Mesenchymal stem cell (in vitro differentiated cells and primary cell): ENCODE measurements at regions not wholly inside any gene's neighbourhood (a gene's known extent, or its start where the extent isn't known, plus 50 kb on each side); places are given as distances from the start of the nearest gene placed in this dataset.
A peak's percentile ranks its signal among the peaks of the same experiment; 100 is the strongest.

Experiments
- DNase-seq: peaks from one replicate; pipeline ENCODE4 v3.0.0-alpha.2; 2013
- H2AFZ ChIP-seq: one replicate; pipeline ENCODE4 v1.6.1; 2013; ENCODE audit warnings: low read depth, mild to moderate bottlenecking, control low read depth, inconsistent platforms, low read length, moderate library complexity
- H2AK5ac ChIP-seq: 2 replicates; pipeline ENCODE4 v1.6.1; 2013; ENCODE audit warnings: low read length, moderate library complexity, mild to moderate bottlenecking, inconsistent platforms; ENCODE audit not compliant: severe bottlenecking
- H2BK120ac ChIP-seq: one replicate; pipeline ENCODE4 v1.6.1; 2013; ENCODE audit warnings: low read depth, mild to moderate bottlenecking, inconsistent platforms, low read length, moderate library complexity
- H2BK12ac ChIP-seq, 2 experiments: one replicate each; pipeline ENCODE4 v1.6.1; 2013; ENCODE audit warnings: inconsistent platforms in 2 of 2, low read length in 2 of 2, mild to moderate bottlenecking in 2 of 2, moderate library complexity in 2 of 2, control low read depth in 1 of 2
- H2BK15ac ChIP-seq: one replicate; pipeline ENCODE4 v1.6.1; 2013; ENCODE audit warnings: mild to moderate bottlenecking, low read depth, inconsistent platforms; ENCODE audit not compliant: poor library complexity, severe bottlenecking
- H2BK5ac ChIP-seq: 2 replicates; pipeline ENCODE4 v1.6.1; 2013; ENCODE audit warnings: low read depth, mild to moderate bottlenecking, low read length, control low read depth, inconsistent platforms; ENCODE audit not compliant: poor library complexity, severe bottlenecking
- H3K14ac ChIP-seq, 2 experiments: one replicate each; pipeline ENCODE4 v1.6.1; 2013; ENCODE audit warnings: inconsistent platforms in 2 of 2, low read length in 2 of 2, control low read depth in 1 of 2, mild to moderate bottlenecking in 1 of 2, moderate library complexity in 1 of 2
- H3K18ac ChIP-seq, 2 experiments: one replicate each; pipeline ENCODE4 v1.6.1; 2013; ENCODE audit warnings: inconsistent platforms in 2 of 2, low read length in 2 of 2, control low read depth in 1 of 2, low read depth in 1 of 2, mild to moderate bottlenecking in 1 of 2
- H3K23ac ChIP-seq, 2 experiments: one replicate each; pipeline ENCODE4 v1.6.1; 2013; ENCODE audit warnings: inconsistent platforms in 2 of 2, low read length in 2 of 2, mild to moderate bottlenecking in 2 of 2, moderate library complexity in 2 of 2, control low read depth in 1 of 2
- H3K27ac ChIP-seq: 2 replicates; pipeline ENCODE4 v1.5.1; 2013; ENCODE audit warnings: mild to moderate bottlenecking, moderate library complexity, low read length, control low read depth, inconsistent platforms; ENCODE audit not compliant: poor library complexity, severe bottlenecking
- H3K27me3 ChIP-seq, 2 experiments: 2 replicates each; pipeline versions ENCODE4 v1.6.1 to v1.7.0; 2013; ENCODE audit warnings: low read length in 2 of 2, mild to moderate bottlenecking in 2 of 2, moderate library complexity in 2 of 2, control low read depth in 1 of 2, inconsistent platforms in 1 of 2; ENCODE audit not compliant: control insufficient read depth in 1 of 2, insufficient read depth in 1 of 2
- H3K36me3 ChIP-seq, 2 experiments: 2 replicates each; pipeline versions ENCODE4 v1.6.1 to v1.7.0; 2013; ENCODE audit warnings: low read length in 2 of 2, control low read depth in 1 of 2, inconsistent platforms in 1 of 2, low read depth in 1 of 2, mild to moderate bottlenecking in 1 of 2; ENCODE audit not compliant: insufficient read depth in 2 of 2, control insufficient read depth in 1 of 2
- H3K4ac ChIP-seq, 2 experiments: one replicate each; pipeline ENCODE4 v1.6.1; 2013; ENCODE audit warnings: inconsistent platforms in 2 of 2, low read length in 2 of 2, mild to moderate bottlenecking in 2 of 2, moderate library complexity in 2 of 2, control low read depth in 1 of 2, low read depth in 1 of 2
- H3K4me1 ChIP-seq: 2 replicates; pipeline ENCODE4 v1.6.1; 2013; ENCODE audit warnings: low read depth, low read length, control low read depth; ENCODE audit not compliant: control insufficient read depth, insufficient read depth
- H3K4me2 ChIP-seq: 2 replicates; pipeline ENCODE4 v1.6.1; 2013; ENCODE audit warnings: low read length, mild to moderate bottlenecking, inconsistent platforms; ENCODE audit not compliant: poor library complexity, severe bottlenecking
- H3K4me3 ChIP-seq, 2 experiments: 2 replicates each; pipeline versions ENCODE4 v1.5.1 to v1.7.0; 2013; ENCODE audit warnings: low read length in 2 of 2, mild to moderate bottlenecking in 2 of 2, control low read depth in 1 of 2, low read depth in 1 of 2; ENCODE audit not compliant: insufficient read depth in 1 of 2
- H3K79me1 ChIP-seq: replicated peaks from 2 replicates; pipeline ENCODE4 v1.6.1; 2013; ENCODE audit warnings: mild to moderate bottlenecking, control low read depth, low read length, inconsistent platforms; ENCODE audit not compliant: poor library complexity, severe bottlenecking
- H3K9ac ChIP-seq: 2 replicates; pipeline ENCODE4 v1.7.0; 2013; ENCODE audit warnings: mild to moderate bottlenecking, low read length, moderate library complexity
- H3K9me3 ChIP-seq: 2 replicates; pipeline ENCODE4 v1.7.0; 2013; ENCODE audit warnings: mild to moderate bottlenecking, low read length; ENCODE audit not compliant: control insufficient read depth
- H4K8ac ChIP-seq: one replicate; pipeline ENCODE4 v1.6.1; 2013; ENCODE audit warnings: inconsistent platforms, mild to moderate bottlenecking, low read length, moderate library complexity
- H4K91ac ChIP-seq: one replicate; pipeline ENCODE4 v1.6.1; 2013; ENCODE audit warnings: mild to moderate bottlenecking, low read length, inconsistent platforms
- WGBS: methylation state at CpG from one replicate; pipeline ENCODE4 v1.1.7; 2013; ENCODE audit warnings: mixed read lengths; 5-methylcytosine and 5-hydroxymethylcytosine counted together

DNA sequence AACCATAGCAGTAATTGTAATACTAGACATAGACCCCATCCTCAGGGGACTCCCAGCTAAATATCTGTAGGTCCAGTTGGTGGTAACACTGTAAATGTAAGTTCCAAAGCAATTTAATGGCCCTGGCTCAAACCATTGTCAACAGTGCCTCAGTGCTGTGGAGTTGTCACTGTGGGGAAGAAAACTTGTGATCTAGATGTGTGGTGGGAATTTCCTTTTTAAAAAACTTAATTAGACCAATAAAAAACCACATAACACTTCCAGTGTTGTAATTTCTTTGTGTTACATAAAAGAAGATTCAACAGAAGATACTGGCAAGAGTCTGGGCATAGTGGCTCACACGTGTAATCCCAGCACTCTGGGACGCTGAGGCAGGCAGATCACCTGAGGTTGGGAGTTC lies 138.6 kb upstream of the UMPS start:
- H3K36me3 ChIP-seq: no peaks in the 10 kb centered on the region
- H3K9me3 ChIP-seq: no peaks in the 10 kb centered on the region
- H3K14ac ChIP-seq: no peak overlapping the region
- peaks cover 8 to 30% of the 10 kb centered on the region in 2 experiments for H3K27me3 ChIP-seq
- H4K91ac ChIP-seq: no peak overlapping the region
- H2BK5ac ChIP-seq: no peak overlapping the region
- H2BK12ac ChIP-seq: no peak overlapping the region
- no peak overlapping the region for H3K9ac ChIP-seq
- no peak overlapping the region for H2BK15ac ChIP-seq
- H3K18ac ChIP-seq: no peak overlapping the region
- no peak overlapping the region for H2BK120ac ChIP-seq
- no peak overlapping the region for H3K4me2 ChIP-seq
- no peak overlapping the region for H3K4ac ChIP-seq
- WGBS: 81% methylated on average over 2 of the region's 2 CpGs
- H4K8ac ChIP-seq: no peak overlapping the region
- H3K4me1 ChIP-seq: no peaks in the 10 kb centered on the region
- H2AFZ ChIP-seq: no peak overlapping the region
- H3K27ac ChIP-seq: no peak overlapping the region
- H3K79me1 ChIP-seq: no peaks in the 10 kb centered on the region
- no peak overlapping the region for H2AK5ac ChIP-seq
- no peak overlapping the region for H3K23ac ChIP-seq
- DNase-seq: no peak
- H3K4me3 ChIP-seq: no peak overlapping the region

DNA sequence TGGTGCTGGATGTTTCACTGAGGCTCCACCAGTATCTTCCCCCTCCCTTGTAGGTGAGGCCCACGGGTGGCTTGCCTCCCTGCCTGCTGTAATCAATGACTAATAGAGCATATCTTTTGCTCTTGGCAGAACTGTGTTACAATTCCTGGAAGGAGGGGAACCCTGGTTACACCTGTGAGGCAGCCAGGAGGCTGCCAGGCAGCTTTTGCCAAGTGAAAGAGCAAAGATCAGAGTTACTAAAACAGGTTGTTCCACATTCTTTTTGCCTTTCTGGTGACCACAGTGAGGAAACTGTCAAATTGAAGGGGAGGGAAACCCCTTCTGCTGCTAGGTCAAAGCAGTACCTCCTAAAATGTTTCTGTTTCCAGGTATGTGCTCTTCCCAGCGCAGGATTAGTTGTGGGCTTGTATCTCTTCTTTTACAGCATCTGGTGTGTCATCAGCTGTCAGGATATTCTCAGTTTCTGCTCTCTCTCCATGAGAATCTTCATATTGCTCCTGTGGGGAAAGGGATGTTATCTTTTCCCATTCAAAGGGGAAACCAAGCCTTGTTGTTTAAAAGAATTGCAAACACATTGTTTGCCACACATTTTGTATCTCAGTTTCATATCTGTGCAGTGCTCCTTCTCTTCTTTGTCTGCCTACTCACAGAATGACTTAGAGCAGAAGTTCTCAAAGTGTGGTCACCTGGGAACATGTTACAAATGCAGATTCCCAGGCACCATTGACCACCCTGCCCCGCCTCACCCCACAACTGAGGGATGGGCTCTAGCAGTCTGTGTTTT lies 137.4 kb upstream of the UMPS start:
- no peak overlapping the region for H2AK5ac ChIP-seq
- H4K8ac ChIP-seq: no peak overlapping the region
- H2BK15ac ChIP-seq: no peak overlapping the region
- H2BK5ac ChIP-seq: no peak overlapping the region
- H3K79me1 ChIP-seq: no peaks in the 10 kb centered on the region
- H2AFZ ChIP-seq: no peak overlapping the region
- H3K23ac ChIP-seq: no peak overlapping the region
- peaks cover 3 to 27% of the 10 kb centered on the region in 2 experiments for H3K27me3 ChIP-seq
- H3K9me3 ChIP-seq: no peaks in the 10 kb centered on the region
- 59% methylated on average over 3 of the region's 3 CpGs for WGBS
- H3K27ac ChIP-seq: no peak overlapping the region
- H3K9ac ChIP-seq: no peak overlapping the region
- no peak overlapping the region for H2BK12ac ChIP-seq
- H3K4me3 ChIP-seq: no peak overlapping the region
- H3K4ac ChIP-seq: no peak overlapping the region
- H4K91ac ChIP-seq: no peak overlapping the region
- no peak overlapping the region for H3K4me2 ChIP-seq
- H2BK120ac ChIP-seq: no peak overlapping the region
- peak overlapping the region in 1 of 2 experiments; percentile 46 for H3K14ac ChIP-seq
- no peaks in the 10 kb centered on the region for H3K36me3 ChIP-seq
- no peak overlapping the region for H3K18ac ChIP-seq
- H3K4me1 ChIP-seq: no peaks in the 10 kb centered on the region
- DNase-seq: no peak

DNA sequence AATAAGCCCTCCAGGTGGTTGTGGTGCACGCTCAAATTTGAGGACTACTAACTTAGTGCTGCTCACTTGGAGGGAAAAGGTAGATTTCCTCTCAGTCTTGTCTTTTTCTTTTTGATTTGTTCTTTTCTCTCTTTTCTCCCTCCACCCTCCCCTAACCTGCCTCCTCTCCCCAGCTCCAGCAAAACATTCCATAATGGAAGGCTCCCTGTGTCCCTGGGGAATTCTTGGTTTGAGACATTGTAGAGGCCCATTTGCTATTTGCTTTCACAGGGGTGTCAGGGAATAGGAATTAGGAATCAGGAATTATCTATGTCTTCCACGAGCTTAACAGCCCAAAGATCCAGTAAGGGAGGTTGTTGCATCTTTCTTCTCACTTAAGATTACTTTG lies 136.8 kb upstream of the UMPS start:
- Histone ChIP-seq H3K9ac (no peak overlapping the region), H3K79me1 (no peaks in the 10 kb centered on the region), H3K9me3 (no peaks in the 10 kb centered on the region), H3K36me3 (no peaks in the 10 kb centered on the region), H3K4ac (no peak overlapping the region), H3K23ac (no peak overlapping the region), H3K18ac (no peak overlapping the region), H4K91ac (no peak overlapping the region), H2BK12ac (no peak overlapping the region), H3K4me3 (no peak overlapping the region), H3K4me1 (no peaks in the 10 kb centered on the region), H3K27ac (no peak overlapping the region), H3K4me2 (no peak overlapping the region), H2BK5ac (no peak overlapping the region), H2BK15ac (no peak overlapping the region), H2AK5ac (no peak overlapping the region), H2AFZ (no peak overlapping the region), H3K27me3 (peaks cover 3 to 25% of the 10 kb centered on the region in 2 experiments), H4K8ac (no peak overlapping the region), H3K14ac (peak overlapping the region in 1 of 2 experiments; percentile 46), H2BK120ac (no peak overlapping the region)
- no peak for DNase-seq
- 65% methylated on average over 2 of the region's 2 CpGs for WGBS

DNA sequence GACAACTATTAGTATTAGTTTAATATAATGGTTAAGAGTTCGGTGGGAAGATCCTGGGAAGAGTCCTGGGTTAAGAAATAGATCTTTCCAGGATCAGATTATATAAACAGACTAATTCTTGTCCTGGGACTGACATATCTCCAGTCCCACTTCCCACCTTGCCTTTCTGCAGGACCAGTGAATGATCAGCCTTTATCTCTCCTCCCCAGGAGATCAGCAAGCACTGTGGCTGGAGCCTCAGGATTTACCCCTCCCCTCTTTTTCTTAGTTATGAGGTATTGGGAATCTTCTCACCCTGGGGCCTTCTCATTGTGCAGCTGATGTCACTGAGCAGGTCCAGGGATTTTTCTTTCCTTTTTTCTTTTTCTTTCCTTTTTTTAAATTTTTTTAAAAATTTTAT lies 135.7 kb upstream of the UMPS start:
- H3K79me1 ChIP-seq: no peaks in the 10 kb centered on the region
- no peaks in the 10 kb centered on the region for H3K4me1 ChIP-seq
- no CpG with 5 or more reads among the region's 1 CpG for WGBS
- no peak overlapping the region for H2AK5ac ChIP-seq
- H3K9me3 ChIP-seq: no peaks in the 10 kb centered on the region
- no peak overlapping the region for H4K91ac ChIP-seq
- H2AFZ ChIP-seq: no peak overlapping the region
- no peaks in the 10 kb centered on the region for H3K36me3 ChIP-seq
- H3K4me2 ChIP-seq: no peak overlapping the region
- no peak overlapping the region for H3K23ac ChIP-seq
- H3K18ac ChIP-seq: no peak overlapping the region
- no peak overlapping the region for H3K27ac ChIP-seq
- H2BK5ac ChIP-seq: no peak overlapping the region
- no peak overlapping the region for H3K14ac ChIP-seq
- no peak overlapping the region for H4K8ac ChIP-seq
- H3K4me3 ChIP-seq: no peak overlapping the region
- H2BK15ac ChIP-seq: no peak overlapping the region
- H3K27me3 ChIP-seq: peaks cover 0 to 25% of the 10 kb centered on the region in 2 experiments
- DNase-seq: no peak
- no peak overlapping the region for H3K9ac ChIP-seq
- no peak overlapping the region for H3K4ac ChIP-seq
- no peak overlapping the region for H2BK120ac ChIP-seq
- H2BK12ac ChIP-seq: no peak overlapping the region
